ENCODE measurements at regions not wholly inside any gene's neighbourhood (a gene's known extent, or its start where the extent isn't known, plus 50 kb on each side); places are given as distances from the start of the nearest gene placed in this dataset.

DNA sequence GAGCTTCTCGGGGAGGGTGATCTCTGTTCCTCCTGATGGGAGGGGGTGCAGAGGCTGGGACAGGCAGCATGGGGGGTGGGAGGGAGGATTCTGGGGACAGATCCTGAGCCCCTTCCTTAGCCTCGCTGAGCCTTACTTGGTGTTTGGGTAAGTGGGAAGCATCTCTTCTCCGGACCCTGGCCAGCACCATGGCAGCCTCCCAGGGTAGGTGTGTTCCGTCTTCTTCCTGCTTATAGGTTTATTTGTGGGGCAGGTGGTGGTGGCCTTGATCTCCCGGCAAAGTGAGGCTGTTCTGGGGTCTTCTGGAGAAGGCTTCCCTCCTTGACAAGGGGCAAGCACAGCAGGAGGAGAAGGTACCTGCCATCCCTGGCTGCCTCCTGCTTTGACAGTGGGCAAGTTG, 226.9 kb downstream of the GLRX3 start:
- intact Hi-C loops (cut with DNase I) = no loop called here
- Histone ChIP-seq H3K36me3 (ENCODE audit: control insufficient read depth in 2 of 3, insufficient read depth in 3 of 3, low read length in 3 of 3) (no peaks in the 10 kb centered on the region), H3K9ac (ENCODE audit: low read length in 3 of 3) (no peak overlapping the region), H3K9me3 (ENCODE audit: control insufficient read depth in 2 of 3, insufficient read depth in 1 of 3, low read length in 3 of 3) (no peaks in the 10 kb centered on the region), H3K27me3 (ENCODE audit: control insufficient read depth, insufficient read depth, low read length) (no peaks in the 10 kb centered on the region), H3K4me3 (ENCODE audit: low read length in 3 of 3) (no peak overlapping the region), H3K27ac (ENCODE audit: low read depth in 2 of 2, low read length in 2 of 2) (no peak overlapping the region), H3K4me1 (ENCODE audit: control insufficient read depth in 2 of 3, insufficient read depth in 2 of 3, low read depth in 1 of 3, low read length in 3 of 3) (peaks cover 3 to 5% (median 4%) of the 10 kb centered on the region in 3 donors)
- DNase-seq (no peak), FAIRE-seq (no peak)
- TF ChIP-seq, protein P1, sequence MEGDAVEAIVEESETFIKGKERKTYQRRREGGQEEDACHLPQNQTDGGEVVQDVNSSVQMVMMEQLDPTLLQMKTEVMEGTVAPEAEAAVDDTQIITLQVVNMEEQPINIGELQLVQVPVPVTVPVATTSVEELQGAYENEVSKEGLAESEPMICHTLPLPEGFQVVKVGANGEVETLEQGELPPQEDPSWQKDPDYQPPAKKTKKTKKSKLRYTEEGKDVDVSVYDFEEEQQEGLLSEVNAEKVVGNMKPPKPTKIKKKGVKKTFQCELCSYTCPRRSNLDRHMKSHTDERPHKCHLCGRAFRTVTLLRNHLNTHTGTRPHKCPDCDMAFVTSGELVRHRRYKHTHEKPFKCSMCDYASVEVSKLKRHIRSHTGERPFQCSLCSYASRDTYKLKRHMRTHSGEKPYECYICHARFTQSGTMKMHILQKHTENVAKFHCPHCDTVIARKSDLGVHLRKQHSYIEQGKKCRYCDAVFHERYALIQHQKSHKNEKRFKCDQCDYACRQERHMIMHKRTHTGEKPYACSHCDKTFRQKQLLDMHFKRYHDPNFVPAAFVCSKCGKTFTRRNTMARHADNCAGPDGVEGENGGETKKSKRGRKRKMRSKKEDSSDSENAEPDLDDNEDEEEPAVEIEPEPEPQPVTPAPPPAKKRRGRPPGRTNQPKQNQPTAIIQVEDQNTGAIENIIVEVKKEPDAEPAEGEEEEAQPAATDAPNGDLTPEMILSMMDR (IDR thresholded peaks at IDR 0.05; ENCODE audit: borderline replicate concordance, extremely low read depth, insufficient read depth) = no peak

DNA sequence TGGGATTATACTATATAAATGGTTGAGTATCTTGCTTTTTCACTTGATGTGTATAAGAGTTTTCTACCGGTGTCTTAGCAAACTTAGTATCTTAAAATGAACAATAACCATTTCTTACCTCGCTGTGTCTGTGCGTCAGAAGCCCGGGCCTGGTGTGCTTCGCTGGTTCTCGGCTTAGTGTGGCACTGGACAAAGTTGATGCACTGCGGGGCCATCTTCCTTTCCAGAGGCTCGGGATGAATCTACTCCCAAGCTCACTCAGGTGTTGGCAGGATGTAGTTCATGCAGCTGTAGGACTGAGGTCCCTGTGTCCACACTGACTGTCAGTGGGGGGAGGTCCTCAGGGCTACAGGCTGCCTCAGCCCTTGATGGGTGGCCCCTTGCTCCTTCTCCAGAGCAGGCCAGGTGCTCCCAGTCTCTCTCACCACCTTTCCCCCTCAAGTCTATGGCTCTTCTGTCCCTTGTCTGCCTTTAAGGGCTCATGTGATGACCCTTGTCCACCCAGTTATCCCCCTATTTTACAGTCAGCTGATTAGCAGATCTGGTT, 227.8 kb downstream of the GLRX3 start:
- TF ChIP-seq, protein P1 (IDR thresholded peaks at IDR 0.05; ENCODE audit: borderline replicate concordance, extremely low read depth, insufficient read depth) = no peak
- peaks cover 4 to 9% (median 5%) of the 10 kb centered on the region in 3 donors for H3K4me1 ChIP-seq (ENCODE audit: control insufficient read depth in 2 of 3, insufficient read depth in 2 of 3, low read depth in 1 of 3, low read length in 3 of 3)
- no peak overlapping the region for H3K9ac ChIP-seq (ENCODE audit: low read length in 3 of 3)
- no peaks in the 10 kb centered on the region for H3K9me3 ChIP-seq (ENCODE audit: control insufficient read depth in 2 of 3, insufficient read depth in 1 of 3, low read length in 3 of 3)
- H3K4me3 ChIP-seq (ENCODE audit: low read length in 3 of 3) = no peak overlapping the region
- no peak overlapping the region for H3K27ac ChIP-seq (ENCODE audit: low read depth in 2 of 2, low read length in 2 of 2)
- FAIRE-seq (no peak), DNase-seq (no peak)
- no peaks in the 10 kb centered on the region for H3K27me3 ChIP-seq (ENCODE audit: control insufficient read depth, insufficient read depth, low read length)
- intact Hi-C loops (cut with DNase I) = no loop called here
- no peaks in the 10 kb centered on the region for H3K36me3 ChIP-seq (ENCODE audit: control insufficient read depth in 2 of 3, insufficient read depth in 3 of 3, low read length in 3 of 3)

DNA sequence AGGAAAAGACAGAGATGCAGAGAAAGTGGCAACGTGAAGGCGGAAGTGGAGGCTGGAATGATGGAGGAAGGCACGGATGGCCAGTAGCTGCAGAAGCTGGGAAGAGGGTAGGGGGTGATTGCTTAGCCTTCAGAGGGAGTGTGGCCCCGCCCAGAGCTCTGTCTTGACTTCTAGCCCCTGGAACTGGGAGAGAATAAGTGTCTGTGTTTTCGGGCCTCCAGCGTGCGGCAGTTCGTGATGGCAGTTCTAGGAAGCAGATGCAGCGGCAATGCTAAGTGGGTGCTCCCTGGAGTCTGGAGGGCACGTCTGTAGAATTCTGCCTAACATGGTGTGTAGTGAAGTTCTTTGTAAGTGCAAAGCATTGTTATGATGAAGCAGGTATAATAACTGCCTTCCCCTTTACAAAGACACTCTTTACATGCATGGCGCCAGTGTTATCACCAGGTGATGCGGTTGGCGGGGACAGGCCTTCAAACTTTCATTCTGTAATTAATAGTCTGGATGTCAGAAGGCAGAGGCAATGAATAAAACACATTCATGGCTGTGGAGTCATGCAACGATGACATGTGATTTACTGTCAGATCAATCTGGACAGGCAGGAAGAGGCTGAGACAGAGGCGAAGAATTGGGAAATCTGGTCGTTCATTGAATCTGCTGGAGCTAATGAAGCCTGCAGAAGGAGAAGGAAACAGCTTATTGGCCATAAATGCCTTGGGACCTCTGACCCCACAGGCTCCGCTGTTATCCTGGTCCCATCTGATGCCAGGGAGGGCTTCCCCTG, 228.6 kb downstream of the GLRX3 start:
- H3K27me3 ChIP-seq (ENCODE audit: control insufficient read depth, insufficient read depth, low read length) = no peaks in the 10 kb centered on the region
- DNase-seq (no peak), FAIRE-seq (no peak)
- no peaks in the 10 kb centered on the region for H3K9me3 ChIP-seq (ENCODE audit: control insufficient read depth in 2 of 3, insufficient read depth in 1 of 3, low read length in 3 of 3)
- TF ChIP-seq, protein P1 (IDR thresholded peaks at IDR 0.05; ENCODE audit: borderline replicate concordance, extremely low read depth, insufficient read depth) = no peak
- H3K9ac ChIP-seq (ENCODE audit: low read length in 3 of 3) = no peak overlapping the region
- H3K36me3 ChIP-seq (ENCODE audit: control insufficient read depth in 2 of 3, insufficient read depth in 3 of 3, low read length in 3 of 3) = no peaks in the 10 kb centered on the region
- intact Hi-C loops (cut with DNase I) = no loop called here
- no peak overlapping the region for H3K4me3 ChIP-seq (ENCODE audit: low read length in 3 of 3)
- H3K4me1 ChIP-seq (ENCODE audit: control insufficient read depth in 2 of 3, insufficient read depth in 2 of 3, low read depth in 1 of 3, low read length in 3 of 3) = peaks cover 4 to 9% (median 9%) of the 10 kb centered on the region in 3 donors
- H3K27ac ChIP-seq (ENCODE audit: low read depth in 2 of 2, low read length in 2 of 2) = no peak overlapping the region
